Prostate gland (tissue), 2 donors: ENCODE measurements at regions not wholly inside any gene's neighbourhood (a gene's known extent, or its start where the extent isn't known, plus 50 kb on each side); places are given as distances from the start of the nearest gene placed in this dataset.

Source experiments
- CTCF ChIP-seq, 4 experiments: fragments of 200-600 bp in 2 of 4; fragments of 450-650 bp in 2 of 4; sonication (generic) in 2 of 4; IDR thresholded peaks; 1 replicate in 3 of 4; 2 replicates in 1 of 4; pipeline ENCODE4 v1.5.1; 2016 to 2019; ENCODE audit warnings: antibody characterized with exemption in 4 of 4, mild to moderate bottlenecking in 2 of 4, moderate library complexity in 2 of 4
- POLR2A ChIP-seq: fragments of 450-650 bp; IDR thresholded peaks from one replicate; pipeline ENCODE4 v1.6.1; 2016; ENCODE audit warnings: antibody characterized with exemption, mild to moderate bottlenecking

- TF ChIP-seq POLR2A (no peak), CTCF (IDR thresholded peaks at IDR 0.05) (no peak)
Measured at GRCh38 chr21:19986396-19986795, 1011.8 kb upstream of the NCAM2 start.
